ENCODE measurements at regions not wholly inside any gene's neighbourhood (a gene's known extent, or its start where the extent isn't known, plus 50 kb on each side); places are given as distances from the start of the nearest gene placed in this dataset.

GRCh38 chr20:11156922-11157321, 483.1 kb upstream of the JAG1 start:
- Histone ChIP-seq H4K20me1 (replicated peaks in 1 of 2; ENCODE audit: control insufficient read depth in 1 of 2, insufficient read depth in 2 of 2, low read length in 2 of 2) (no peaks in the 10 kb centered on the region), H4K5ac (ENCODE audit: insufficient read length, low read depth, low read length) (no peak overlapping the region), H3K27ac (ENCODE audit: low read depth, low read length) (no peak overlapping the region), H2BK12ac (ENCODE audit: low read depth, low read length) (no peak overlapping the region), H3K23ac (ENCODE audit: insufficient read length) (no peak overlapping the region), H3K27me3 (replicated peaks in 1 of 4; ENCODE audit: control insufficient read depth in 3 of 4, extremely low read depth in 1 of 4, insufficient read depth in 3 of 4, low read length in 3 of 4) (no peaks in the 10 kb centered on the region), H3K4me2 (ENCODE audit: insufficient read depth in 1 of 2, low read depth in 2 of 2, low read length in 2 of 2) (no peak overlapping the region), H3K56ac (replicated peaks; ENCODE audit: insufficient read length, low read depth, low read length) (no peak overlapping the region), H3K36me3 (ENCODE audit: control insufficient read depth in 2 of 4, insufficient read depth in 4 of 4, low read length in 3 of 4) (no peaks in the 10 kb centered on the region; a peak in 2 of 8 replicates), H3K18ac (ENCODE audit: extremely low read depth, low read length) (no peak overlapping the region), H3K4me1 (replicated peaks in 1 of 4; ENCODE audit: control insufficient read depth in 3 of 4, insufficient read depth in 4 of 4, low read length in 3 of 4) (no peaks in the 10 kb centered on the region), H2BK15ac (ENCODE audit: low read length) (no peak overlapping the region), H3K23me2 (ENCODE audit: low read depth, low read length) (no peaks in the 10 kb centered on the region; the same call in 1 of the 2 replicates), H3K79me2 (ENCODE audit: control insufficient read depth in 1 of 2, insufficient read depth in 2 of 2, low read length in 2 of 2) (no peaks in the 10 kb centered on the region), H4K91ac (replicated peaks; ENCODE audit: insufficient read length, low read length) (no peak overlapping the region), H2BK120ac (replicated peaks; ENCODE audit: low read depth, low read length) (no peak overlapping the region), H3K9ac (replicated peaks in 1 of 4; ENCODE audit: extremely low read depth in 1 of 4, low read depth in 3 of 4, low read length in 3 of 4) (no peak overlapping the region), H3K14ac (ENCODE audit: insufficient read length) (no peak overlapping the region), H3K4me3 (ENCODE audit: extremely low read depth in 1 of 4, insufficient read depth in 2 of 4, low read depth in 3 of 4, low read length in 4 of 4) (no peak overlapping the region), H3K79me1 (ENCODE audit: low read depth, low read length) (no peaks in the 10 kb centered on the region), H2AFZ (ENCODE audit: low read length) (0 out of 2 replicates have a peak overlapping the region, but pooled peaks have one; percentile 24), H3K9me3 (ENCODE audit: insufficient read depth in 2 of 2, low read depth in 1 of 2, low read length in 1 of 2) (no peaks in the 10 kb centered on the region), H2BK5ac (ENCODE audit: low read depth, low read length) (no peak overlapping the region), H2BK20ac (ENCODE audit: low read length) (no peak overlapping the region), H2AK5ac (ENCODE audit: low read depth, low read length) (no peak overlapping the region), H3K4ac (replicated peaks; ENCODE audit: insufficient read length, low read depth, low read length) (no peak overlapping the region), H4K8ac (ENCODE audit: extremely low read depth, insufficient read depth, low read length) (no peak overlapping the region)
- ChIA-PET POLR2A (ENCODE audit: partially characterized antibody) (no interaction called here), CTCF (ENCODE audit: partially characterized antibody) (interaction anchor here (0.6 kb wide), 1 partner anchor 647 kb away, joined by 3 read pairs; no protein-coding TSS in a partner anchor)
- DNase-seq (ENCODE audit: low read depth in 1 of 2, low spot score in 2 of 2): no peak
- FAIRE-seq: no peak
- 90% methylated on average over 3 of the region's 3 CpGs; no CpG with 5 or more reads in 1 of the 2 experiments for WGBS, 2 experiments (ENCODE audit: extremely low coverage in 1 of 2, insufficient coverage in 1 of 2, insufficient read length in 1 of 2, insufficient replicate concordance in 2 of 2, low coverage in 1 of 2, low lambda C conversion rate in 2 of 2, missing lambda C conversion rate in 1 of 2)
- TF ChIP-seq CBX5 (IDR thresholded peaks at IDR 0.05; ENCODE audit: low read depth, low read length): no peak
- TF ChIP-seq RBBP5 (IDR thresholded peaks at IDR 0.05; ENCODE audit: borderline replicate concordance, low read depth, low read length): no peak
- TF ChIP-seq JUN (IDR thresholded peaks at IDR 0.05; ENCODE audit: low read depth, low read length): no peak
- no peak for TF ChIP-seq SRF (IDR thresholded peaks at IDR 0.05; ENCODE audit: low read depth, low read length)
- TF ChIP-seq TAF1 (IDR thresholded peaks at IDR 0.05; ENCODE audit: low read depth, low read length): no peak

Data from H1 (cell line).